COR-L47 (cell line): ENCODE measurements at regions not wholly inside any gene's neighbourhood (a gene's known extent, or its start where the extent isn't known, plus 50 kb on each side); places are given as distances from the start of the nearest gene placed in this dataset.
"Not testable (repeated sequence)": the region's sequence is repeated elsewhere in the genome, so short reads cannot be mapped to it uniquely, and the experiment has no call there.

Experiments
- DNase-seq: peaks from one replicate; lab custom pipeline; 2025; lab: John Stamatoyannopoulos, UW

DNA sequence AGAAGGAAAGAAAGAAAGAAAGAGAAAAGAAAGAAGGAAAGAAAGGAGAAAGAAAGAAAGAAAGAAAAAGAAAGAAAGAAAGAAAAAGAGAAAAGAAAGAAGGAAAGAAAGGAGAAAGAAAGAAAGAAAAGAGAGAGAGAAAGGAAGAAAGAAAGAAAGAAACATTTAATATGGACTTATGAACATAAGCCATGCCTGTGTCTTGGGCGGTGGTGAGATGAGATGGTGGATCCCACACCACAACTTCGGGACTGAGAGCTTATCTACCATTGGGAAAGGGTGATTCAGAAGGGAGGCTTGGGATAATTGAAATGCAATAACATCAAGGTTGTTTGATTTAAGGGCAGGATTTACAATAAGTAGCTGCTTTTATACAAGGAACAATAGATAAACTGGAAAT, 843.9 kb upstream of the AUTS2 start:
- DNase-seq: no peak

DNA sequence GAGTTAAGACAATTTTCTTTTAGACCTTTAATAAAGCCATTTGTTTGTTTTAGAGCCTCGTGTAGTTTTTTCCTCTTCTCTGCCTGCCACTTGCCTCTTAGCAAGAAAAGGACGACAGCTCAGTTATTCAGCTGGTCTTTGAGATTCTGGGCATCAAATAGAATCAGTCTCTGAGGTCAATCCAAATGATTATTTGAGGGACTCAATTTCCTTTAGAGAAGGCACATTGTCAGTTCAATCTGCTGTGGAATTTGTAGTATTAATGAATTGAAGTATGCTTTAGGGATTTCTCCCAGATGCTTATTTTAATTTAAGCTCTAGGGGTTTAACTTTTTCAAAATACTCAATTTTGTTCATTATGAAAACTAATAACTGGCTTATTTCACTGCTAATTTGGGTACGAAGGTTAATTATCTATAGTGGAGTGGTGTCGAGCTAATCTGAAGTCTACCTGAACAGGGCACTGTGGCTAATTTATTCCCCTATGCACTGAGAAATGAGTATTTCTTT, 841.2 kb upstream of the AUTS2 start:
- no peak for DNase-seq

DNA sequence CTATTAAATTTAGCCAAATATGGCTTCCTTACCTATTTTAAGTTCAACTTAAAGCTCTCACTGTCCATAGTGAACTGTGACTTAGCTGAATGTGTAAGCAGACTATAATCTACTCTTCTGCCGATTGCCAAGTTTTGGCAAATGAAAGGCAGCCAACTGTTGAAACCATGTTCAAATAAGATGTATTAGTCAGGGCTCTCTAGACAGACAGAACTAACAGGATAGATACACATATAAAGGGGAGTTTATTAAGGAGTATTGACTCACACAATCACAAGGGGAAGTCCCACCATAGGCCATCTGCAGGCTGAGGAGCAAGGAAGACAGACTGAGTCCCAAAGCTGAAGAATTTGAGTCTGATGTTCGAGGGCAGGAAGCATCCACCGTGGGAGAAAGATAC, 837.7 kb upstream of the AUTS2 start:
- no peak for DNase-seq

DNA sequence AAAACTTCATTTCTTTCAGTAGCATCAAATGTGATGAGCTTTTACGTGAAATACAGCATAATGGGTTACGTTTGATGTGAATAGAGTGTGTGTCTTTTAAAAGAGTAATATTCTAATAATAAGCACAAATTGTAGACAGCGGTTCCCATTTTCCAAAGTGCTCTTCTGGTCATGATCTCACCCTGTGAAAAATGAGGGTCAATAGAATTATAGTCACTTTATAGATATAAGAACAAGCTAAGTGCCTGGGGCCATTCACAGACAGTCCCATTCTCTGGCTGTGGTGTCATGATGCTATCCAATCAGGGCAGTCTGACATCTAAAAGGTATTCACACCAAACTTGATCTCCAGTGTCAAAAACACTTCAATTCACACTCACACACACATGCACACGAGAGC, 830.8 kb upstream of the AUTS2 start:
- no peak for DNase-seq

DNA sequence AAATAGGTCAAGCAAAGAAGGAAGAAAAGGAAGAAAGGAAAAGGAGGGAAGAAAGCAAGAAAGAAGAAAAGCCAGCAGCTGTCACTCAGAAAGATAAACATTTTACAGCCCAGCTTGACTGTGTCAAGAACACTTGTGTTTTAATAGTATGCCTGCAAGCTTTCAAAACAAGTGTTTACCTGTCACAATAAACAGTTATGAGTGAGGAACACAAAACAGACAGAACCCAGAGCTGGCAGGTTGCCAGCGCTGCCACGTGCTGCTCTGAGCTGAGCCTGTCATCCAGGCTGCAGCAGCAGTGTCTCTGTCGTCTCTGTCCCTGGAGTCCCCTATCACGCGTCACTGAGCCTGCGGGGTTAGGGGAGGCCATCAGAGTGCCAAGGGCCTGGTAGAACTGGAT, 827.6 kb upstream of the AUTS2 start:
- DNase-seq: peak; percentile 74

DNA sequence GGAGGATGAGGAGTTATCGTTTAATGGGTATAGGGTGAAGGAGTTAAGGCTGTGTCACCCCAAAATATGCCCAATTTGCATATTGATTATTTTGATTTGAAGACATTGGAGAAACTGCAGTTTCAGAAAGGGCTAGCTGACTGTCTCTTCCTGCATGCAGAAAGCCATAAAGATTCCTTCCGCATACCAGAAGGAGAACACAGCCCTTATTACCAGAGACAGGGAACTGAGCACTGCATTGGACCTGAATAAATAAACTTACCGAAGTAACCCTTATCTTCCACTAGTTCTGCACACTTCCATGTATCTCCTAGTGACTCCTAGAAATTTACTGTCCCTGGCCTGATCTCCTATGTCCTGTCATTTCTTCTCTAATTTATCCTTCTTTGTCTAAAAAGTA, 821.9 kb upstream of the AUTS2 start:
- no peak for DNase-seq

DNA sequence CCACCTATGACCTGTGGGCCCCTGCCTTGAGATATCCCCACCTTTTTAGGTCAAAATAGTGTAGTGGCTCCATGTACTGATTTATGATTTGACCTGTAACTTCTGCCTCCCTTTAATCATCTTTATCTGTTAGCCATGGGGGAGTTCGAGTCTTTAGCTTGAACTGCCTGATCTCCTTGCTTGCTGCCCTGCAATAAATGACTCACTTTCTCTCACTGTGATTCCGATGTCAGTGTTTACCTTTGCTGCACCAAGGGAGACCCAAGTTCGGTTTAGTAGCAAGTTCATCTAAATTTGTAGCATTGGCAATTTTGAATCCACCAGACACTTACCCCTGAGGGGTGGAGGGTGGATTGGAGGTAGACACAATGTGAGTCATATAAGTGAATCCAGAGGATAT, 814.6 kb upstream of the AUTS2 start:
- DNase-seq: no peak

DNA sequence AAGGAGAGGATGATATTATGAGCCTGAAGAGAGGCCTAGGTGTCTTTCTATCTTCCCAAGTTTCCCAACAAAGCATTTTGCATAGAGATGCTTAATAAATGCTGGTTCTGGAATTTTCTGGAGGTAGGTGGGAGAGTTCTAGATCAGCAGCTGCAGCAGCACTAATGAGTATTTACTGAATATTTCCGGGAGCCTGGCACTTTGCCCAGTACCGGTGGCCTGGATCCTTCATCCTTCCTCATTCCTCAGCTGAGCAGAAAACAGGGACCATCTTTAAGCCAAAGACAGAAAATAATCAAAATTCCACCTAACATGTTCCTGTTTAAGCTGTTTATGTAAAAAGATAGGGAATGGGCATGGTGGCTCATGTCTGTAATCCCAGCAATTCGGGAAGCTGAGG, 813.2 kb upstream of the AUTS2 start:
- peak; percentile 44 for DNase-seq

DNA sequence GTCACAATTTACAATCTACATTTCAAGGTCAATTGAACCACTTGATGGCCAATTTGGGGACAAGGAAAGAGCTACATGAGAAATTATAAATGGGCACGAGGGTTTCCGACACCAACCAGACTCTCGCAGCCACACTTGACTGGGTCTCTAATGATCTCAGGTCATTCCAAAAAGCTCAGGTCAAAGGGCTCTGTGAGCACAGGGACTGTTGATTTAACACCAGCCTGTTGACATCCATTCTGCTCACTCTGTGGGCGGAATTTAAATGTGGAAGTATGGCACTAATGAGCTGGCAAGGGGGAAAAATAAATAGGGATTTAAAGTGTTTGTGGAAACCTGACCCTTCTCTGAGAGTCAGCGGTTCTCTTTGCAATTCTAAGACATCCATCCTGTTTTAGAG, 810.7 kb upstream of the AUTS2 start:
- DNase-seq: no peak

DNA sequence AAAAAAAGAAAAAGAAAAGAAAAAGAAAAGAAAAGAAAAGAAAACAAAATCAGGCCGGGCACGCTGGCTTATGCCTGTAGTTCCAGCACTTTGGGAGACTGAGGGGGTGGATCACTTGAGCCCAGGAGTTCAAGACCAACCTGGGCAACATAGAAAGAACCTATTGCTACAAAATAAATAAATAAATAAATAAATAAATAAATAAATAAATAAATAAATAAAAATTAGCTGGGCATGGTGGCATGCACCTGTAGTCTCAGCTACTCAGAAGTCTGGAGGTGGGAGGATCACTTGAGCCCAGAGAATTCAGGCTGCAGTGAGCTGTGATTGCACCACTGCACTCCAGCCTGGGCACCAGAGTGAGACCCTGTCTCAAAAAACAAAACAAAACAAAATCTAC, 809.7 kb upstream of the AUTS2 start:
- DNase-seq: not testable (repeated sequence)

DNA sequence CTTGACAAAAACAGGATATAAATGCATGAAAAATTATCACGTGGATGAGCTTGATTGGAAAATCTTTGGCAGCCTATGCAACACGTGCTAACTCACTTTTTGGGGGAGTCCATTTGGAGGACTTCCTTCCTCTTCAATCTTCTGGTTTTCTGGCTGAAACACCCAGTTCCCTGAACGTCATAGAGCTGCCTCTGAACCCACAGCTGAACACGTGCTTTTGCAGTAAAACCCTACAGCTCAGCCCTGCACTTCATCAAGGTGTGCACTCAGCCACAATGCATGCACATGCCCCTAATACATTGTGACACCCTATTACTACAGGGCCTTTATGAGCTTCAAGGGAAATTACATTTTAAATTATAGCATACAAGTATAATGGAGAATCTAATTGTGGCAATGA, 808.7 kb upstream of the AUTS2 start:
- no peak for DNase-seq

DNA sequence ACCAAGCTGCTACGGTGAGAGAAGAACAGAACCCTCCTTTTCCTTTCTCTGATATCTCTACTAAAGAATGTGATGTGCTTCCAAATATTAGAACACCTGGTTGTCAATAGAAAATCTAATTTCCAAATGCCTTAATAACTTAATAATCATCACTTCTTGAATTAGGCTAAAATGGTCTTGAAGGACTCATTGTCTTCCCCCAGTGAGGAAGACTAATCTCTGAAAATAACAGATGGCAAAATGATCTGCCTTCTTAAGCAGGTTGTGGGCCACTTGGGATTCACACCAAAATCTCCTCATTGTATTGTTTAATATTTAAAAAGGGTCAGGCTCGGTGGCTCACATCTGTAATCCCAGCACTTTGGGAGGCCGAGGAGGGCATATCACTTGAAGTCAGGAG, 805.9 kb upstream of the AUTS2 start:
- DNase-seq: no peak

DNA sequence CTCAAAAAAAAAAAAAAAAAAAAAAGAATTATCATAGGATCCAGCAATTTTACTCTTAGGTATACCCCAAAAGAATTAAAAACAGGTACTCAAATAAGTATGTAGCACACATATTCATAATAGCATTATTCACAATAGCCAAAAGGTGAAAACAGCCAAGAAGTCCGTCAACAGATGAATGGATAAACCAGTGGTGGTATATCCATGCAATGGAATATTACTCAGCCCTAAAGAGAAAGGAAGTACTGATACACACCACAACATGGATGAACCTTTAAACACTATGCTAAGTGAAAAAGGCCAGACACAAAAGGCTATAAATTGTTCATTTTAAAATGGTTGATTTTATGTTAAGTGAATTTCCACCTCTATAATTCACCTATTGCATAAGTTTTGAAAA, 804.8 kb upstream of the AUTS2 start:
- DNase-seq: no peak

DNA sequence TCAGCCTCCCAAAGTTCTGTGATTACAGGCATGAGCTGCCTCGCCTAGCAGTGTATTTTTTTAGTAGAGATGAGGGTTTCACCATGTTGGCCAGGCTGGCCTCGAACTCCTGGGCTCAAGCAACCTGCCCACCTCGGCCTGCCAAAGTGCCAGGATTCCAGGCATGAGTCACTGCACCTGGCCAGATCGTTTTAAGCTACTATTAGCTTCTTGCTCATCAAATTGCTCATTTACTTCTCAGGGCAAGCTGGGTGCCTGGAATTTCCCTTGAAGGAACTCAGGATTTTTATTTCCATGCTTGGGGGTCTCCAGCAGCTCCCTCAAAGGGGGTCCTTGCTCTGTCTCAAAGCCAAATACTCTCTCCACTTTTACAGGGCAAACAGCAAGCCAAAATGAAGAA, 798.0 kb upstream of the AUTS2 start:
- DNase-seq: no peak

DNA sequence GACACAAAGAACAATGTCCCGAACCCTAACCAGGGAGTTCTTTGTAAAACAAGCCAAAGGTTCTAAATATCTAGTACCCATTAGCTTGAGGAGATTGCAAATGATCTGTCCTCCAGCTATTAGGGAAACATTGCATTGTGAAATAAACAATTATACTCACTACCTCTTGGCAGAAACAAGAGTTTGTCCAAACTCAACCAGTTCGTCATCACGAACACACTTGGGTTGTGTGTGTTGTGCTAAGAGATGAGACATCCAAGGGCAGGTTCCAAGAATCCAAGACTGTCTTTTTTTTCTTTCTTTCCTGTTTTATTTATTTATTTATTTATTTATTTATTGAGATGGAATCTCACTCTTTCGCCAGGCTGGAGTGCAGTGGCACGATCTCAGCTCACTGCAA, 793.1 kb upstream of the AUTS2 start:
- no peak for DNase-seq

DNA sequence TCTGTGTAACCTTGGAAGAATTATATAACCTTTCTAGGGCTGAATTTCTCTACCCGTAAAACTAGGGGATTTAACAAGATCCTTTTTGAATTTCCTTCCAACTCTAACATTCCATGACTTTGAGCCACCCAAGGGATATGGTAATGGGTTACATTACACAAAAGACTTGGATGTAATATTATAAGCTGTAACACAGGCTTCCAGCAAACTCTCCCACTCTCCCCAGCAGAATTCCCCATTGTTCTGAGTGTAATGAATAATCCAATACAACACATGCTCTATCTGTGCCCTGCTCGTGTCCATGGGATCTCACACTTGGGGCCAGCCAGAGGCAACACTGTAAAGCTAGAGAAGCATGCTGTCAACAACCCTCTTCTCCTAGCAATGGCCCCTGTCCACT, 790.6 kb upstream of the AUTS2 start:
- no peak for DNase-seq

DNA sequence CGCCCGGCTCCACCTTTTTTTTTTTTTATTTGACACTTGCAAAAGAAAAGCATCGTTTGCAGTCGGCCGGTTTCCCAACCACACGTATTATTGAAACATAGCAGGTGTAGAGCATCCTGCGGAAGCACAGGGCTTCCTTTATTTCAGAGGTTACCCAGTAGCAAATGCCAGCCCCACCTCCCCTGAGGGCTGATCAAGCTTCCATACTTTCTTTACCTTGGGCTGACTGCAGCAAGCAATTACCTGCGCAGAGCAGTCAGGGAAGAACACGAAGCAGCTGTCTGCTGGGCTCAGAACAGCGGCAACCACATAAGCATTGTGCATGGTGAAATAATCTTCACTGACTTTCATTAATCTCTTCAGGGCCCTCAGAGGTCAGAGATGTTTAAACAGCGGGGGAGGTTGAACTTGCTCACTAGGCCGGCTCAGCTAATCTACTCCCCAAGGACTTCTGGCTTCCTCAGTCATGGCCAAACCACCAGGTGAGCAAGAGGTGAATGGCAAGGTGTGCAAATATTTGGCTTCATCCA, 784.7 kb upstream of the AUTS2 start:
- peak; percentile 82 for DNase-seq

DNA sequence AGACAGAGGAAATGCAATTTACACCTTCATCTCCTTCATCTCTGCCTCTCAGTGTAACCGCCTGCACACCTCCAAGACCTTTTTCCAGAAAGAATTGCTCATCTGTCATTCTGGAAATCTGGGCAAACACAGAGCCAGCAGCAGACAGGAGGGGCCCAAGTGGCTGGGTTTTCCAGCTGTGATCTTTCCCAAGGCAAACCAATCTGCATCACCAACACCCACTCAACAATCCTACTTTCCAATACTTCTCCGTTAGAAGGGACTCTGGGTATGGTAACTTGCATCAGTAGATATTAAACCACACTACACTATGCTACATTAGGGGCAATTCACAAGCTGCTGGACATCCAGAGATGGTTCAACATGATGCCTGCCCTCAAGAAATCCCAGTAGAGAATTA, 781.8 kb upstream of the AUTS2 start:
- no peak for DNase-seq

DNA sequence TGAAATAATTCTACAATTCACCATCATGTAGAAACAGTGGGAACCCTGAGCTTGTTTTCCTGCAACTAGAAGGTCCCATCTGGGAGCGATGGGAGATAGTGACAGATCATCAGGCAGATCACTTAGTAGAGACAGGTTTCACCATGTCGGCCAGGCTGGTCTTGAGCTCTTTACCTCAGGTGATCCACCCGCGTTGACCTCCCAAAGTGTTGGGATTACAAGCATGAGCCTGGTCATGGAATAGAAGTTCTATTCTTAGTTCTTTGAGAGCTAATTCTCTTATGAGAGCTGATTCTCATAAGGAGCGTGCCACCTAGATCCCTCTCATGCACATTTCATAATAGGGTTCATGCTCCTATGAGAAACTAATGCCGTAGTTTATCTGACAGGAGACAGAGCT, 778.0 kb upstream of the AUTS2 start:
- no peak for DNase-seq

DNA sequence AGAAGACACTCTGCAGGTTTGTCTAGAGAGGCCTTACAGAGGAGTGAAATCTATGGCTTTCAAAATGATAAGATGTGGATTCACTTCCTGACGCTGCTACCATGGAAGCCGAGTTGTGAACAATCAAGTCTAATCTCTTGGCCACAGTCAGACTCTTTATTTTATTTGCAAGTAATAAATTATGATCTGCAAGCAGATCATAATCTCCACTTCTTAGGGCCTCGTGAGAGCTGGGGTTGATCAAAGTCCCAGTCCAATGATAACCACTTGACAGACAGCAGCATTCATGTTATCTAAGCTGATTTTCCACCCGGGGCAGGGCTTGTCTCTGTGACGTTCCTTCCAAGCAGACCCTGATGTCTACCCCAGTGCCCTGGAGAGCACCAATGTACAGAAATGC, 776.4 kb upstream of the AUTS2 start:
- DNase-seq: no peak

DNA sequence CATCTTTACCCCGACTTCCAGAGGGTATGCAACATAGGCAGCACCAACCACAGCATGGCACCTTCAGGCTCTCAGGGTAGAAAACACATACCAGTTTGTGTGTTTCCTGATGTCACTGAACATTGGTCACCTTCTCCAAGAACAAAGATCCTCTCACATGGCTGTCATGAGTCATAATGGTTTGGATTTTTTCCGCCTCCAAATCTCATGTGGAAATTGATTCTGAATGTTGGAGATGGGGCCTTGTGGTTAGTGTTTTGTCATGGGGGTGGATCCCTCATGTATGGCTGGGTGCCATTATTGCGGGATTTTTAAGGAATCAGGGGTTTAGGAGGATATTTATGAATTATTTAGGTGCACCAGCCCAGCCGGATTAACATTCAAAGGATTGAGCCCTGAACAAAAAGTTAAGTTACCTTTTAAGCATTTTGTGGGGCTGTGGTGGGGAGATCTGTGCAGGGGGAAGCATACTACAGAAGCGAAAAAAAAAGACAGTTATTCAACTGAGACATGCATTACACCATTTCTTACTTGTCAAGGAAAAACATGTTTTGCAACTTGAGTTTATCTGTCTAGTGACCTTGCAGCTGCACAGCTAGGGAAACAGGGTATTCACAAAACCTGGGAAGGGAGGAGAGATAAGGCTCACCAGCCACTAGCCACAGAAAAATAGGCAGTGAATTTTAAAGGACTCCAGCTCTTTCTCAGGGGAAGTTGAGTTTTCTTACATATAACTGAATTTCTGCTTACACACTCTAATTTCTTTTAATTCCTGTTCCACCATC, 774.1 kb upstream of the AUTS2 start:
- DNase-seq: no peak

DNA sequence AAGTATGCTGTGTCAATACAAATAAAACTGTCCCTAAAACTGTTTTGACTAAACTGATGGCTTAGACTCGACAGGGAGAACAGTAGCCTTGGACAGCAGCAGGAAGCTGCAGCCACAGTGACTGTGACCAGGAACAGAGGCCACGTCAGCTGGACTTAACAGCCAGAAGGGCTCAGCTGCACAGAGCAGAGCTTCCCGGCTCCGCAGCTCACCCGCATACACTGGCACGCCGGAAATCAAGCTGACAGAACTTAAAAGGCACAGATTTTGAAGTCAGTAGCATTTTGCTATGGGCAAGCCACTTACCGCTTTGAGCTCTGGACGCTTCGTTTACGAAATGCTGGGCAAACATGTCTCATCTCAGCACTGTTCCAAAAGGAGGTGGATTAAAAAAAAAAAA, 769.7 kb upstream of the AUTS2 start:
- no peak for DNase-seq

DNA sequence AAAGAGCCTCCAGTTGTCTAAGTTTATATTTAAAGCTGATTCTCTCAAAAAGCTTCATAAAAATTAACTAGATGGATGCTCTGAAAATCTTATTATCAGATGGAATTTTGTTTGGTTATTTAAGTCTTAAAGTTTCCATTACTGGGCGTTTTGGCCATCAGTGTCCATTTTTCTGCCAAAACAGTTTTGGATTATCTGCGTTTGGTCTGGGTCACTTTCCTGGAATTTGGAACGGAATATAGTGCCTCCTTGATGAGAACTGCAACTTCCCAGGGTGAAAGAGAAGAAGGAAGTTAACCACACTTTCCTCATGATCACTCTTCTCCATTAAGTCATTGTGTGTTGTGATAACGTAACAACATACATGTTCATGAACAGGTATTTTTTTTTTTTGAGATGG, 764.9 kb upstream of the AUTS2 start:
- no peak for DNase-seq

DNA sequence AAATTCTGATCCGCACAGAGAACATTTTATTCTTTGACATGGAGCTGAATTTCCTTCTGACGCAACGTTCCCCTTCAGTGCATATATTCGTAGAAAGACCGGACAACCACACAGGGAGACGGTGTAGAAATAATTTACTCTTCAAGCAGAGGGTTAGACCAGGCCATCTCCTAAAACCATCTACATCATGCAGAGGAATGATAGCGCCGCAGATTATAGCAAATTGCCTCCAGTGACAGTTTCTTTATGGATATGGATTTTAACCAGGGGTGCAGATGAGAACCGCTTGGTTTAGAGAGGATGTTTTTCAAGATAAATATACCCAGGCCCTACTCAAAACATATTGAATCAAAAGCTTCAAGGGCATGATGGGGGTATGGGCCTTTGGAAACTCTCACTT, 759.3 kb upstream of the AUTS2 start:
- DNase-seq: no peak
